ENCODE measurements at regions not wholly inside any gene's neighbourhood (a gene's known extent, or its start where the extent isn't known, plus 50 kb on each side); places are given as distances from the start of the nearest gene placed in this dataset.

GRCh38 chr3:25844891-25845290 lies 55.0 kb downstream of the OXSM start:
- in situ Hi-C loops (cut with MboI; ENCODE audit: low sequenced_read_pairs), result no loop called here

GRCh38 chr3:25846282-25846681 lies 56.4 kb downstream of the OXSM start:
- in situ Hi-C loops (cut with MboI; ENCODE audit: low sequenced_read_pairs), result no loop called here

- in situ Hi-C loops (cut with MboI; ENCODE audit: low sequenced_read_pairs), result no loop called here
These were observed 59.2 kb downstream of the OXSM start for GRCh38 chr3:25849091-25849490.

GRCh38 chr3:25849641-25850385 lies 59.9 kb downstream of the OXSM start:
- in situ Hi-C loops (cut with MboI; ENCODE audit: low sequenced_read_pairs), result loop anchor here (25.0 kb wide), 1 partner anchor 213 kb away; no protein-coding TSS in a partner anchor

GRCh38 chr3:25851693-25852259 lies 61.9 kb downstream of the OXSM start:
- in situ Hi-C loops (cut with MboI; ENCODE audit: low sequenced_read_pairs), result loop anchor here (25.0 kb wide), 1 partner anchor 214 kb away; no protein-coding TSS in a partner anchor

GRCh38 chr3:25854214-25854613 lies 64.3 kb downstream of the OXSM start:
- in situ Hi-C loops (cut with MboI; ENCODE audit: low sequenced_read_pairs), result loop anchor here (25.0 kb wide), 1 partner anchor 217 kb away; no protein-coding TSS in a partner anchor

- in situ Hi-C loops (cut with MboI; ENCODE audit: low sequenced_read_pairs), result loop anchor here (25.0 kb wide), 1 partner anchor 217 kb away; no protein-coding TSS in a partner anchor
These were observed 64.7 kb downstream of the OXSM start for GRCh38 chr3:25854635-25855034.

- in situ Hi-C loops (cut with MboI; ENCODE audit: low sequenced_read_pairs), result loop anchor here (25.0 kb wide), 1 partner anchor 218 kb away; no protein-coding TSS in a partner anchor
These were observed 65.4 kb downstream of the OXSM start for GRCh38 chr3:25855266-25855784.

- in situ Hi-C loops (cut with MboI; ENCODE audit: low sequenced_read_pairs), result loop anchor here (25.0 kb wide), 1 partner anchor 220 kb away; no protein-coding TSS in a partner anchor
These were observed 67.1 kb downstream of the OXSM start for GRCh38 chr3:25856902-25857518.

GRCh38 chr3:25861566-25861965 lies 71.7 kb downstream of the OXSM start:
- in situ Hi-C loops (cut with MboI; ENCODE audit: low sequenced_read_pairs), result loop anchor here (25.0 kb wide), 1 partner anchor 224 kb away; no protein-coding TSS in a partner anchor

GRCh38 chr3:25863011-25863415 lies 73.1 kb downstream of the OXSM start:
- in situ Hi-C loops (cut with MboI; ENCODE audit: low sequenced_read_pairs), result loop anchor here (25.0 kb wide), 1 partner anchor 226 kb away; no protein-coding TSS in a partner anchor

GRCh38 chr3:25863416-25863959 lies 73.6 kb downstream of the OXSM start:
- in situ Hi-C loops (cut with MboI; ENCODE audit: low sequenced_read_pairs), result loop anchor here (25.0 kb wide), 1 partner anchor 226 kb away; no protein-coding TSS in a partner anchor

GRCh38 chr3:25870452-25870851 lies 80.6 kb downstream of the OXSM start:
- in situ Hi-C loops (cut with MboI; ENCODE audit: low sequenced_read_pairs), result loop anchor here (25.0 kb wide), 1 partner anchor 233 kb away; no protein-coding TSS in a partner anchor

GRCh38 chr3:25872200-25872877 lies 82.4 kb downstream of the OXSM start:
- in situ Hi-C loops (cut with MboI; ENCODE audit: low sequenced_read_pairs), result loop anchor here (25.0 kb wide), 1 partner anchor 235 kb away; no protein-coding TSS in a partner anchor

- in situ Hi-C loops (cut with MboI; ENCODE audit: low sequenced_read_pairs), result no loop called here
These were observed 93.6 kb downstream of the OXSM start for GRCh38 chr3:25883492-25883891.

GRCh38 chr3:25884981-25885380 lies 95.1 kb downstream of the OXSM start:
- in situ Hi-C loops (cut with MboI; ENCODE audit: low sequenced_read_pairs), result no loop called here

- in situ Hi-C loops (cut with MboI; ENCODE audit: low sequenced_read_pairs), result no loop called here
These were observed 95.7 kb downstream of the OXSM start for GRCh38 chr3:25885544-25885943.

- in situ Hi-C loops (cut with MboI; ENCODE audit: low sequenced_read_pairs), result no loop called here
These were observed 98.0 kb downstream of the OXSM start for GRCh38 chr3:25887907-25888306.

- in situ Hi-C loops (cut with MboI; ENCODE audit: low sequenced_read_pairs), result no loop called here
These were observed 99.1 kb downstream of the OXSM start for GRCh38 chr3:25888892-25889524.

GRCh38 chr3:25889525-25889917 lies 99.6 kb downstream of the OXSM start:
- in situ Hi-C loops (cut with MboI; ENCODE audit: low sequenced_read_pairs), result no loop called here

Measured in HL-60/S4 treated with retinoic acid at 250 ng/mL for 4 days and 3 days (cell line).